SH-SY5Y (cell line): ENCODE measurements at regions not wholly inside any gene's neighbourhood (a gene's known extent, or its start where the extent isn't known, plus 50 kb on each side); places are given as distances from the start of the nearest gene placed in this dataset.

Experiments used
- GATA2 ChIP-seq: IDR thresholded peaks from 2 replicates; pipeline ENCODE4 v1.6.1; 2011; ENCODE audit warnings: mild to moderate bottlenecking, low read depth, low read length
- GATA3 ChIP-seq: IDR thresholded peaks from 2 replicates; pipeline ENCODE4 v1.6.1; 2011; ENCODE audit warnings: low read depth, mild to moderate bottlenecking, low read length, moderate library complexity

GRCh38 chr2:402721-403120 is 114.8 kb upstream of the ALKAL2 start:
- no peak for TF ChIP-seq GATA2
- TF ChIP-seq GATA3, result no peak
